Brain microvascular endothelial cell (primary cell): ENCODE measurements at regions not wholly inside any gene's neighbourhood (a gene's known extent, or its start where the extent isn't known, plus 50 kb on each side); places are given as distances from the start of the nearest gene placed in this dataset.

Experiments used
- DNase-seq: peaks from one replicate; pipeline ENCODE4 v3.0.0-alpha.2; 2020
- H3K27ac ChIP-seq: fragments of 250-450 bp; sonication (Bioruptor Pico); 2 replicates; pipeline ENCODE4 v1.5.1; 2020; ENCODE audit warnings: mild to moderate bottlenecking, moderate library complexity
- H3K27me3 ChIP-seq: fragments of 250-450 bp; sonication (Bioruptor Pico); replicated peaks from 2 replicates; pipeline ENCODE4 v1.5.1; 2020; ENCODE audit warnings: mild to moderate bottlenecking
- H3K36me3 ChIP-seq: fragments of 250-450 bp; sonication (Bioruptor Pico); replicated peaks from 2 replicates; pipeline ENCODE4 v1.5.1; 2020; ENCODE audit warnings: mild to moderate bottlenecking
- H3K4me3 ChIP-seq: 2 replicates; pipeline ENCODE4 v1.5.1; 2011; ENCODE audit warnings: low read depth, mild to moderate bottlenecking, control low read depth, low read length, moderate library complexity
- in situ Hi-C: cut with HindIII; loops from 2 replicates; pipeline ENCODE4 v1.10.0; 2017; ENCODE audit warnings: low sequenced_read_pairs, low pct_ligation_motif_present
- TF ChIP-seq, protein P1 (sequence below): IDR thresholded peaks from 2 replicates; pipeline ENCODE4 v1.5.1; 2011; ENCODE audit warnings: low read depth, mild to moderate bottlenecking, moderate library complexity, low read length, control low read depth, inconsistent platforms; ENCODE audit errors: missing control alignments

DNA sequence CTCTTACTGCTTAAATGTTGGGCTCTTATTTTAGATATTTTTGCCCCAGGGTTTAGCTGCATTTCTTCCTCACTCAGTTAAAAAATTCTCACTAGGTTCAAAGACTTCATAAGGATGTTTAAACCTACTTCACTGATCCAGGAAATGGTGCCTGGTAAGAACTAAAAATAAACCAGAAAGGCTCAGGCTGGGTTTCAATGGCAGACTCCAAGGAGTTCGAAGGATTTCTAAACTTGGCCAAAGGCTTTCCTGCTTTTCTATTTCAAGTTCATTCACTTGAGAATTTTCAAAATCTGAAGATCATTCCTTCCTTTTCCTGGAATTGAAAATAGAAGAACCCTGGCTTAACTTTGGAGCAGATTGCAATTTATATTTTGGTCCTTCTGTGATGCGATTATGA, 193.0 kb upstream of the MAP1B start:
- Histone ChIP-seq H3K4me3 (no peak overlapping the region), H3K27me3 (no peaks in the 10 kb centered on the region), H3K36me3 (no peaks in the 10 kb centered on the region), H3K27ac (no peak overlapping the region)
- TF ChIP-seq, protein P1, sequence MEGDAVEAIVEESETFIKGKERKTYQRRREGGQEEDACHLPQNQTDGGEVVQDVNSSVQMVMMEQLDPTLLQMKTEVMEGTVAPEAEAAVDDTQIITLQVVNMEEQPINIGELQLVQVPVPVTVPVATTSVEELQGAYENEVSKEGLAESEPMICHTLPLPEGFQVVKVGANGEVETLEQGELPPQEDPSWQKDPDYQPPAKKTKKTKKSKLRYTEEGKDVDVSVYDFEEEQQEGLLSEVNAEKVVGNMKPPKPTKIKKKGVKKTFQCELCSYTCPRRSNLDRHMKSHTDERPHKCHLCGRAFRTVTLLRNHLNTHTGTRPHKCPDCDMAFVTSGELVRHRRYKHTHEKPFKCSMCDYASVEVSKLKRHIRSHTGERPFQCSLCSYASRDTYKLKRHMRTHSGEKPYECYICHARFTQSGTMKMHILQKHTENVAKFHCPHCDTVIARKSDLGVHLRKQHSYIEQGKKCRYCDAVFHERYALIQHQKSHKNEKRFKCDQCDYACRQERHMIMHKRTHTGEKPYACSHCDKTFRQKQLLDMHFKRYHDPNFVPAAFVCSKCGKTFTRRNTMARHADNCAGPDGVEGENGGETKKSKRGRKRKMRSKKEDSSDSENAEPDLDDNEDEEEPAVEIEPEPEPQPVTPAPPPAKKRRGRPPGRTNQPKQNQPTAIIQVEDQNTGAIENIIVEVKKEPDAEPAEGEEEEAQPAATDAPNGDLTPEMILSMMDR, result no peak
- in situ Hi-C loops, result no loop called here
- DNase-seq, result no peak

DNA sequence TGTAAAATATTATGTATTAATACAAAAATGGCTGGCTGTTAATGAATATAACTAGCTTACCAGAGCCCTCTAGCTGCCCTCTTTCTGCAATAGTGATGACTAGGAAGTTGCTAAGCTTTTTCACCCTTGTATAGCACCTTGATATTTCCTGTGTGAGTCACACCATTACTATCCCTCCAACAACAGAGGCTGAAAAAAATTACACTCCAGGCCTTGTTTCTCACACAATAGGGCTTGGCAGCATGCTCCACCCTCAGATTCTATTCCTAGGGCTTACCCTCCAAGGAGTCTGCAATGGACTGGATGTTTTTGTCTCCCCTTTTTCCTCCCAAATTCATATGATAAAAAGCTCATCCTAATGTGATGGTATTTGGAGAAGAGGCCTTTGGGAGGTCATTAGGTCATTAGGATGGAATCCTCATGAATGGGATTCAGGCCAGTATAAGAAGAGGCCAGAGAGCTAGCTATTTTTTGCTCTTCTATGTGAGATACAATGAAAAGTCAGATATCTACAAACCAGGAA, 184.6 kb upstream of the MAP1B start:
- in situ Hi-C loops, result no loop called here
- no peaks in the 10 kb centered on the region for H3K36me3 ChIP-seq
- H3K27me3 ChIP-seq, result no peaks in the 10 kb centered on the region
- TF ChIP-seq, protein P1, result no peak
- H3K27ac ChIP-seq, result peak overlapping the region; percentile 81
- DNase-seq, result peak; percentile 88
- no peak overlapping the region for H3K4me3 ChIP-seq

DNA sequence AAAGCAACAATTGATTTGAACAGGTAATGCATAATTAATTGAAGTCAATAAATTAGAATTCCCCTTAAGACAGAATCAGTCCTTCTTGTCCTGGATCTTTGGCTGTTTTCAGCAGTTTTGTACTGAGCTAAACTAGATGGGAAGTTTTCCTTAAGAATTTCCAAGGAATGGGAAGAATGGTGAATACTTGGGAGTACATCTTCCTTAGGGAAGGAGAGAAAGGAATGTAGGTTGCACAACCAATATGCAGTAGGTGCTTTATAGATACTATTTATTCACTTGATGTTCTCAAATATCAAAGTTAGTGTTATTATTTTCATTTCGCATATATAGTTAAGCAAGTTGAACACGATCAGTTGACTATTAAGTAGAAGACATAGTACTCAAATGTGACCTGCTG, 183.5 kb upstream of the MAP1B start:
- in situ Hi-C loops, result no loop called here
- DNase-seq, result no peak
- no peak overlapping the region for H3K27ac ChIP-seq
- H3K27me3 ChIP-seq, result no peaks in the 10 kb centered on the region
- H3K4me3 ChIP-seq, result no peak overlapping the region
- TF ChIP-seq, protein P1, result no peak
- H3K36me3 ChIP-seq, result no peaks in the 10 kb centered on the region

DNA sequence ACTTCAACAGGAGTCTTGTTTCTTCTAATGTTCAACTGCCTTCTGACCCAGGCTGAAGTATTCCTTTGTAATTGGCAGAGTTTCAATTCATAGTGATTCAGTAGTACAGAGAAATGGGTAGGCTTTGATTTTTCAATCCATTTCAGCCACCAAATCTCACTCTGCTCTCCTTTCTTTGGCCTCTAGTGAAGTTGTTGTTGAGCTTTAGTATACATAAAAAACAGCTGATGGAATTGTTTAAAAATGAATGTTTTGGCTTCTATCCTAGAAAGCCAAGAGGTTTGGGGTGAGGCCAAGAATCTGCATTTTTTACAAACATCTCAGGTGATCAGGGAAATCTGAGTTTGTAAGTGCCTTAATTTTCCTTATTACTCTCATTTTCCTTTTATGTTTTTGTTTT, 182.9 kb upstream of the MAP1B start:
- Histone ChIP-seq H3K36me3 (no peaks in the 10 kb centered on the region), H3K27ac (peak overlapping the region; percentile 52), H3K4me3 (no peak overlapping the region), H3K27me3 (no peaks in the 10 kb centered on the region)
- TF ChIP-seq, protein P1, result no peak
- DNase-seq, result no peak
- in situ Hi-C loops, result no loop called here

DNA sequence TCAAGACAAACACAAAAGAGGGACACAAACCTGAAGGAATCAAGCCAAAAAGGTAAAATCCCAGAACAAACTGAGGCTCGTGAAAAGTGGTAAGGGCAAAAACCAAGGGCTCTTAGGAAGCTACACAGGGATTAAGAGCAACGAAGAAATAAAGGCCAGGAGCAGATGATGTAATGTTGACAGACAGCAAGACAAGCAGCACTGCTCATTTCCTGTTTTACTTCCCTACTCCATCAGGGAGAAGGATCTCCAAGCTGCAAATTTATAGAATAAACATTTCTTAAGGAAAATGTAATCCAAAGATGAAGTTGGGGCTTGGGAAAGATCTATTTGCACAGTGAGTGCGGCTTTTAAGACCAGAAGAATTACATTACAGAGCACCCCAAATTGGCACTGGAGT, 182.3 kb upstream of the MAP1B start:
- TF ChIP-seq, protein P1, result no peak
- peak overlapping the region; percentile 52 for H3K27ac ChIP-seq
- in situ Hi-C loops, result no loop called here
- H3K27me3 ChIP-seq, result no peaks in the 10 kb centered on the region
- no peaks in the 10 kb centered on the region for H3K36me3 ChIP-seq
- DNase-seq, result peak; percentile 48
- H3K4me3 ChIP-seq, result no peak overlapping the region

DNA sequence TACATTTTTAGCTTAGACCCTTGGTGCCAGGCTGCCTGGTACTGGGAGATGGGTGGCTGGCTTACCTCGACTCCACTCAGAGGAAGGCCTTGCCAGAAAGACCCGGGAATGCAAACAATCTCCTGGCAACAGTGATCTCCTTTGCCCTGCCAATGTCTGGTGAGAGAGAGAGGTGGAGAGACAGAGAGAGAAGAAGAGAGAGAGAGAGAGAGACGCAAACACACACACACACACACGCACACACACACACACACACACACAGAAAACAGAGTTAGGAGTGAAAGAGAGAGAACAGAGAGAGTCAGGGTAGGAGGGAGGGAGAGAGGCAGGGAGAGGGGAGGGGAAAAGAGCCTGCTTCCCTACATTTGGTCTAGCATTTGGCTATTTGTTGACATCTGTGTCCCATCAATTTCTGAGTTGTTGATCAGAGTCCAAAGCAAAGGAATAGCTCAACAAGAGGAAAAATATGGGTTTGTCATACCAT, 181.6 kb upstream of the MAP1B start:
- Histone ChIP-seq H3K27me3 (no peaks in the 10 kb centered on the region), H3K27ac (no peak overlapping the region), H3K4me3 (no peak overlapping the region), H3K36me3 (no peaks in the 10 kb centered on the region)
- TF ChIP-seq, protein P1, result no peak
- in situ Hi-C loops, result no loop called here
- DNase-seq, result no peak
